Panc1 (cell line): ENCODE measurements at regions not wholly inside any gene's neighbourhood (a gene's known extent, or its start where the extent isn't known, plus 50 kb on each side); places are given as distances from the start of the nearest gene placed in this dataset.

ENCODE experiments used
- CTCF ChIP-seq: fragments of 450-650 bp; IDR thresholded peaks from 2 replicates; pipeline ENCODE4 v1.5.1; 2017; ENCODE audit warnings: mild to moderate bottlenecking
- SIN3A ChIP-seq: IDR thresholded peaks from 2 replicates; pipeline ENCODE4 v1.6.1; 2012; ENCODE audit warnings: low read depth, mild to moderate bottlenecking, low read length, moderate library complexity, borderline replicate concordance; ENCODE audit not compliant: insufficient read depth

- TF ChIP-seq SIN3A (no peak), CTCF (no peak)
Observed at GRCh38 chr1:83641796-83642443, 357.0 kb downstream of the TTLL7 start.
